ENCODE measurements at regions not wholly inside any gene's neighbourhood (a gene's known extent, or its start where the extent isn't known, plus 50 kb on each side); places are given as distances from the start of the nearest gene placed in this dataset.
"Not testable (repeated sequence)": the region's sequence is repeated elsewhere in the genome, so short reads cannot be mapped to it uniquely, and the experiment has no call there.

- no peak for DNase-seq
These were observed 1190.9 kb downstream of the BRD1 start for GRCh38 chr22:48636746-48637145.

- DNase-seq: no peak
These were observed 1191.9 kb downstream of the BRD1 start for GRCh38 chr22:48635816-48636215.

DNA sequence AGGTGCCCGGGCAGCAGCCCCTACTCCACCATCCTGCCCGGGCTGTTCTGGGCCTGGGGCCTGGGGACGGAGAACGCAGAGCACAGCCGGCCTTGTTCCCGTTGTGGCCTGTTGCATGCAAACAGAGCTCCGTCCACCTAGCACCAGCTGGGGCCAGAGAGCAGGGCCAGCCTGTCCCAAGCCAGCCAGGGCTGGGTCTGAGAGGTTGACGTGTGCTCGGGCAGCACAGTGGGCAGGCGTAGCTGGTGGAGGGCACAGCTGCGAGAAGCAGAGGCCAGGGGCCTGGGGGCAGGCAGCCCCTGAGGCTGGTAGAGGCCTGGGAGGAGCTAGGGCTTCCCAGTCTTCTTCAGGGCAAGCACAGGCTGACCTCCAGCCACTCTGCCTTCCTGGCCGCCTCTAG is 1192.6 kb downstream of the BRD1 start:
- no peak for DNase-seq

DNA sequence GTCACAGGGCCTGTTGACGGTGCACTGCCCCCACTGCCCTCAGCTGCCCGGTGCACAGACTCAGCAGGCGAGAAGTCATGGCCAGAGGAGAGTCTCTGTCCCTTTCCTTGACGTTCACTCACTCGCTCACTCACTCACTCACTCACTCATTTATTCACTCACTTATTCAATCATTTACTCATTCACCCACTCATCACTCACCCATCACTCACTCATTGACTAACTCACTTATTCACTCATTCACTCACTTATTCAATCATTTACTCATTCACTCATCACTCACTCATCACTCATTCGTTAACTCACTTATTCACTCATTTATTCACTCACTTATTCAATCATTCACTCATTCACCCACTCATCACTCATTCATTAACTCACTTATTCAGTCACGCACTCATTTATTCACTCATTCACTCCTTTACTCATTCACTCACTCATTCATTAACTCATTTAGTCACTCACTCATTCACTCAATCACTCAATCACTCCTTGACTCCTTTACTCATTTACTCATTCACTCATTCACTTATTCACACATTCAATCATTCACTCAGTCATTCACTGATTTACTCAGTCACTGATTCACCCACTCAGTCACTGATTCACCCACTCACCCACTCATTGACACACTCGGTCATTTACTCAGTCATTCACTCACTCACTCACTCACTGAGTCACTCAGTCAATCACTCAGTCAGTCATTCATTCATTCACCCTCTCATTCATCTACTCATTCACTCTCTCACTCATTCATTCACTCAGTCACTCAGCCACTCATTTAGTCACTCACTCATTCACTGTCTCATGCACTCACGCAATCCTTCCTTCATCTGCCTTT is 1193.5 kb downstream of the BRD1 start:
- no peak for DNase-seq

- no peak for DNase-seq
These were observed 1194.9 kb downstream of the BRD1 start for GRCh38 chr22:48632646-48633246.

DNA sequence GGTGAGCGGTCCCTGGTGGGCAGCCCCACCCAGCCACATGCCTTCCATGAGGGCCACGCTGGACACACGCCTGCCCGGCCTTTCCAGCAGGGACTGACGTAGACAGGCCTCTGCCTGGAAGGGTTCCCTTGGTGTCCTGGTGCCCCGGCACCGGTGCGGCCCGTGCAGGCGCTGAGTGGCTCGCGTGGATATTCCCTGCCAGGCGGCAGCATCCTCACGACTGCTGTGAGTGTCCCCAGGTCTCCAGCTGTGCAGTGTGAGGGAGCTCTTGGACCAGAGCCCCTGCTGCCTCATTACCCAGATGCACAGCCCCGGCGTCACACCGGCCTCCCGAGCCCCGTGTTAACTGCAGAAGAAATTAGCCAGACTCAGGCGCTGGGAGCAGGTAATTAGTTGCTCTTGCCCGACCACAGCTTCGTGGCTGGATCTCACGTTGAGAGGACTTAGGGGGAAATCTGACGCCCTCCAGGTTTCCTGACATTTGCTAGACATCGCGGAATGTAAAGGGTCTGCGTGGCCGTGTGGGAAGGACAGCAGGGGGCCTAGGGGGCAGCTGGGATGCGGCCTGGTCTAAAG is 1196.3 kb downstream of the BRD1 start:
- DNase-seq: no peak

DNA sequence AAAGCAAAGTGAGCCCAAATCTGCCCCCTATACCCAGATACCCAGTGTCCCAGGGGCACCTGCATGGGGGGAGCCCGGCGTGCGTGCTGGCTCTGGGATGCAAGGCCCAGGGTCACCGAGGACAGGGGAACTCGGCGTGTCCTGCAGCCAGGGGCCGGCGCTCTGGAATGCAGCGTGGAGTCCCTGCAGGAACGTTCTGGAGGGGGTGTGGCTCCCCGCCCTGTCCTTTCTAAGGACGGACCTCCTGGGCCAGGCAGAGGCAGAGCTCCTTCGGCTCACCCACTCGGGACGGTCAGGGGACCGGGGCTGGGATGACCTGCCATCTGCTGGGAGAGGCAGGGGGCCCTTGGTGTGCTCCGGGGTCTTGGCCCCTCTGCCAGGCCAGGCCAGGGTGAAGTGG is 1196.8 kb downstream of the BRD1 start:
- no peak for DNase-seq

DNA sequence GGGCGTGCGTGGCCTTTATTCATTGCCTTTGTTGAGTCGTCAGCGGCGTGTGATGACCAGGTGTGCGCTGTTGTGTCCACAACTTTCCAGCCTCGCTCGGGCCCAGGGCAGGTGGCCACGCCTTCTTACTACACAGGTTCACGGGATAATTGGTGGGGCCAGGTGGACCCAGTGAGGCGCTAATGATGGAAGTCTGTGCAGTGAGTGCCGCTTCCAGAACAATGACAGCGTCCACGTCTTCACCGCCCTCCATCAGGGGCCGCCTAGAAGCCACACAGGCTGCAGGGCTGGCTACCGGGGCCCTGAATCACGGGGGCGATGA is 1197.3 kb downstream of the BRD1 start:
- DNase-seq: no peak

- DNase-seq: no peak
These were observed 1197.8 kb downstream of the BRD1 start for GRCh38 chr22:48629631-48630432.

GRCh38 chr22:48628891-48629543 is 1198.7 kb downstream of the BRD1 start:
- DNase-seq: no peak

DNA sequence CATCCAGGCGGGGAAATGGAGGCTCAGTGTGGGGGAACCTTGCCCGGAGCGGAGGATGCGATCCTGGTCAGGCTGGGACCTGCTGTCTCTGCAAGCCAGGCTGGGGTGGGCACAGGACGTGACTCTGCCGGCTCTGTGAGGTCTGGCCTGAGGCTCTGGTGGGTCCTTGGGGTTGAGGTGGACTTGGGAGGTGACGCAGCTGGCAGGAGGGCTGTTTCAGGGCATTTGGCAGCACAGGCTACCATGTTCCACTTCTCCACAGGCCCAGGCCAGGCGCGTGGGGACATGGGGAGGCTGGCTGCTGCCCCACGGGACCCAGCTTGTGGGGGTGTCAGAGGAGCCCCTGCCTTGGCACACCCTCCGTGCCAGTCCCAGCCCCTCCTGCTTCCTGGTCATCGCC is 1199.7 kb downstream of the BRD1 start:
- no peak for DNase-seq

- no peak for DNase-seq
These were observed 1200.5 kb downstream of the BRD1 start for GRCh38 chr22:48627203-48627602.

GRCh38 chr22:48624401-48624800 is 1203.3 kb downstream of the BRD1 start:
- no peak for DNase-seq

DNA sequence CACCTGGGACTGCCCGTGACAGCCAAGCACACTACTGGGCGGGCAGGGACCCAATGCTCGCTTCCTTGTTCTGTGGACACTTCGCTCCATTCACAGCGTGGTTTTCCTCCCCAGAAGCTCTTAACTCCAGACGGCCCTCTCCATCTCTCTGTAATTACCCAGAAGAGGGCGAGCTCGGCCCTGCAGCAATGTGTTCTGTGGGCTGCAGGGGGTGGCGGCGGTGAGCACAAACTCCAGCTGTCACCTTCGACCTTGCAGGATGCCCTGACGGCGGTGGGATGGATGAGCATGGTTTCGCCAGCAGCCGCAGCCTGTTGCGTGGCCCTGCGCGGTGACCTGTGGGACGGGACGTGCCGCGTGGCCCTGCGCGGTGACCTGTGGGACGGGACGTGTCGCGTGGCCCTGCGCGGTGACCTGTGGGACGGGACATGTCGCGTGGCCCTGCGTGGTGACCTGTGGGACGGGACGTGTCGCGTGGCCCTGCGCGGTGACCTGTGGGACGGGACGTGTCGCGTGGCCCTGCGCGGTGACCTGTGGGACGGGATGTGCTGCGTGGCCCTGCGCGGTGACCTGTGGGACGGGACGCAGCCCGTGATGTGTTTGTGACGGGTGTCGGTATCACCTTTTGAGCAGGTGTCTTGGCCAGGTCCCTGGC is 1204.7 kb downstream of the BRD1 start:
- no peak for DNase-seq

DNA sequence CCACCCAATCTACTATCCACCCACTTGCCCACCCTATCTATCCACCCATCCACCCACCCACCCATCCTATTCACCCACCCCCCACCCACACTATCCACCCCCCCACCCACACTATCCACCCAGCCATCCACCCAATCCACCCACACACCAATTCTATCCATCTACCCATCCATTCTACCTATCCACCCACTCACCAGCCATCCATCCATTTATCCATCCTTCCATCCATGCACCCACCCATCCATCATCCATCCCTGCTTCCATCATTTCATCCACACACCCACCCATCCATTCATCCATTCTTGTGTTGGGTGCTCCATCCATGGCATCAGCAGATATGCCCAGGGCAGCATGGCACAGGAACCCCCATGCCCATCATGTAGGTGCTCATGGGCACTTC is 1206.6 kb downstream of the BRD1 start:
- DNase-seq: no peak

DNA sequence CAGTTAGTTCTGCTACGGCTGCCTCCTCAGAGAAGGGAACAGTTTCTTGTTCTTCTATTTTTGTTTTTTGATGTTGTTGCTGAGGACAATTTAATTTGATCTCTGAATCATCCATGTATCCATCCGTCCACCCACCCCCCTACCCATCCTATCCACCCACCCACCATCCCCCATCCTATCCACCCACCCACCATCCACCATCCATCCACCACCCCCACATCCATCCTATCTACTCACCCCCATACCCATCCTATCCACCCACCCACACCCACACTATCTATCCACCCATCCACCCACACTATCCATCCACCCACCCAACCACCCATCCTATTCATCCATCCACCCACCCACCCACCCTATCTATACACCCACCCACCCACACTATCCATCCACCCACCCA is 1207.2 kb downstream of the BRD1 start:
- DNase-seq: not testable (repeated sequence)

DNA sequence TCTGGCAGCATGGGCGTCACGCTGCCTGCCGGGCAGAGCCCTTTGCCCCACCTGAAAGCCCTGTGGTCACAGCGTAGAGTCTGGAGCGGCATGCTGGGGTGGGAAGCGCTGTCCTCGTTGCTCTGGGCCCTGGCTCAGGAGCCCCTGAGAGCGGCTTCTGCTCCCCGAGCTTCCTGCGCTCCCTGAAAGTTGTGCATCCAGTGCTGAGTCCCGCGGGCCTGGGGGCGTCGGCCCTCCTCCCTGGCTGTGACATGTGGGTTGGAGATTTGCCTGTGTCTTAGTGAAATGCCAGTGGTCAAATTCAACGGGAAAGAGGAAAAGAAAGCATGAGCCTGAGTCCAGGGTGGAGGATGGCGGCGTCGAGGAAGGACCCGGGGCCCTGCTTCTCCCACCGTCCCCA is 1208.0 kb downstream of the BRD1 start:
- no peak for DNase-seq

- DNase-seq: no peak
These were observed 1209.3 kb downstream of the BRD1 start for GRCh38 chr22:48618326-48618725.

GRCh38 chr22:48616656-48617055 is 1211.0 kb downstream of the BRD1 start:
- DNase-seq: no peak

DNA sequence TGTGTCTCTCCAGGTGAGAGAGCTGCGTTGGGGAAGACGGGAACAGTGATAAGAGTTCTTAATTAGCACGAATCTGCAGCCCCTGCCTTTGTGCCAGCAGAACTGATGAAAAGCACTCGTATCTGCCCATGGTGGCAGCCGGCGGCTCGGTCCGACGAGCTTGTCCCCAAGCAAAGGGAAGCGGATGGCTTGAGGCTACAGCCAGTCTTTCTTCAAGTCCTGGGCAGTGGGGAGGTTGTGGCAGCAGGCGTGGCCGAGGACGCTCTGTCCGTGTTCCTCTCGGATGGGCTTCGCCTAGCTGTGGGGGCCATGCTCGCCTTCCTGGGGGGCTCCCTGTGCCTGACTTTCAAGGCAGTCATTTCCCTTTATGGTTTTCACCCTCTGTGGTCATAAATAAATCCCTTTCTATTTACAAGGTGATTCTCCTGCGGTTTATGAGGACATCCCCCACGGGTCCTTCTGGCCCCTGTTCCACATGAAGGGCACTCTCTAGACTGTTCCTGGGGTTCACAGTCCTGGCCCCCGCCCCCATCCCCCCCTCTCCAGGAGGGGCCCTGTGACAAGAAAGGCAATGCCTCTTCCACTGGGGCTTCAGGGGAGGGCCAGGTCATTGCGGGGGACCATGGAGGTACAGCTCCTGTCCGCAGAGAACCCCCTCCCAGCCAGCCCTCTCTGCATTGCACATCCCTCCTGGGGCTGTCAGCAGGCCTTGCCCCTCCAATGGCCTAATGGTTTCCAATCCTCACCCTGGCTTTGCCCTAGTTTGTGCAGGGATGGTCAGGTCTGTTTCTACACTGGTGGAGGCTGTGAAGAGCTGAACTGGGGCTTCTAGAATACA is 1212.3 kb downstream of the BRD1 start:
- DNase-seq: no peak

DNA sequence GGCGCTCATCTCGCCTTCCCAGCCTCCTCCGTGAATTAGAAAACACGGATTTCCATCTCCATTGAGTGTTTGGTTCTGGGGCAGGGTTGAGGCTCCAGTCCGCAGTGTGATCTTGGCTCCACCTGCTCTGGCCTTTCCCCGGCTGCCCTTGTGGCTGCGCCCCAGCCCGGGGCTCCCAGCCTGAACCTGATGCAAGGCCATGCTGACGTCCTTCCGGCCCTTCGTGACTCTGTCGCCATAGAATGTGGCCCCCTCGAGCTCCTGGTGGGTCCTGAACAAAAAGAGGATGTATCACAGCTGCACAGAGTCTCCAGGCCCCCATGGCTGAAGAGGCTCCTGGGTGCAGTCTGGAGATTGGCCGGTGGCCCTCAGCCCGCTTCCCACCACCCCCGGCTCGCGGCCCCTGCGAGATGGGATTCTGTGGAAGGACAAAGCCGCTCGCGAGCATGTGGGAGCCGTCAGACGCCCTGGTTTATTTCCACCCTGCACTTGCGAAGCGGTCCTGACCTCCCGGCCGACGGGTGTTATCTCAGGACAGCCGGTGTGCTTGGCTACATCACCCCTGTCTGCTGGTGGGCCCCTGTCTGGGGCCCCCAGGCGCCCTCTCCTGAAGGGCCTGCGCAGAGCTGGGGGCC is 1214.0 kb downstream of the BRD1 start:
- no peak for DNase-seq
